IMR-90 (cell line): ENCODE measurements at regions not wholly inside any gene's neighbourhood (a gene's known extent, or its start where the extent isn't known, plus 50 kb on each side); places are given as distances from the start of the nearest gene placed in this dataset.

ENCODE experiments used
- ATAC-seq: fragments of 200-7000 bp; cut with Tn5 transposase; 2 replicates; pipeline ENCODE4 v1.9.1; 2020; ENCODE audit warnings: low read depth, mild to moderate bottlenecking, moderate library complexity
- BruUV-seq: library from RNA; stranded (reverse); fragments of 400-500 nt; replicated peaks from 2 replicates; lab custom pipeline; 2021; lab: Mats Ljungman, UMichigan
- CTCF ChIA-PET: fragments of 300-600 bp; formaldehyde crosslinking; extraction: SDS; loops from one replicate; lab custom pipeline; 2021; ENCODE audit warnings: antibody characterized with exemption; lab: Yijun Ruan, JAX
- POLR2A ChIA-PET: fragments of 300-600 bp; sonication (Branson Sonifier 250); formaldehyde crosslinking; loops from one replicate; lab custom pipeline; 2022; ENCODE audit warnings: antibody characterized with exemption; ENCODE audit not compliant: unreplicated experiment; lab: Charles Lee
- DNase-seq: peaks from one replicate; pipeline ENCODE4 v3.0.0; 2013
- H2AFZ ChIP-seq: replicated peaks from 2 replicates; pipeline ENCODE3; 2013; ENCODE audit warnings: low read length, mild to moderate bottlenecking; ENCODE audit not compliant: poor library complexity
- H2AK5ac ChIP-seq: 2 replicates; pipeline ENCODE4 v1.6.1; 2013; ENCODE audit warnings: low read depth, low read length, inconsistent platforms
- H2AK9ac ChIP-seq: replicated peaks from 2 replicates; pipeline ENCODE3; 2013; ENCODE audit warnings: mild to moderate bottlenecking, low read depth, low read length, moderate library complexity; ENCODE audit not compliant: poor library complexity
- H2BK120ac ChIP-seq: 2 replicates; pipeline ENCODE4 v1.6.1; 2013; ENCODE audit warnings: low read depth, low read length, inconsistent platforms
- H2BK15ac ChIP-seq: 3 replicates; pipeline ENCODE4 v1.6.1; 2013; ENCODE audit warnings: low read depth, low read length, inconsistent platforms
- H2BK20ac ChIP-seq: 2 replicates; pipeline ENCODE4 v1.6.1; 2013; ENCODE audit warnings: low read depth, mild to moderate bottlenecking, inconsistent platforms, low read length, moderate library complexity
- H2BK5ac ChIP-seq: 2 replicates; pipeline ENCODE4 v1.6.1; 2013; ENCODE audit warnings: mild to moderate bottlenecking, low read depth, low read length, inconsistent platforms; ENCODE audit not compliant: poor library complexity, severe bottlenecking
- H3K14ac ChIP-seq: replicated peaks from 2 replicates; pipeline ENCODE4 v1.6.1; 2013; ENCODE audit warnings: low read depth, low read length, inconsistent platforms
- H3K18ac ChIP-seq: 2 replicates; pipeline ENCODE4 v1.6.1; 2013; ENCODE audit warnings: low read depth, low read length, control low read depth
- H3K23ac ChIP-seq: 2 replicates; pipeline ENCODE4 v1.6.1; 2013; ENCODE audit warnings: low read depth, low read length, inconsistent platforms
- H3K27ac ChIP-seq: 2 replicates; pipeline ENCODE4 v1.5.1; 2013; ENCODE audit warnings: mild to moderate bottlenecking, control low read depth, low read length; ENCODE audit not compliant: insufficient read depth
- H3K27me3 ChIP-seq: 2 replicates; pipeline ENCODE4 v1.6.1; 2013; ENCODE audit warnings: low read length; ENCODE audit not compliant: control insufficient read depth, insufficient read depth
- H3K36me3 ChIP-seq: 2 replicates; pipeline ENCODE4 v1.6.1; 2013; ENCODE audit warnings: low read length, mixed read lengths; ENCODE audit not compliant: control insufficient read depth, insufficient read depth
- H3K4ac ChIP-seq: 2 replicates; pipeline ENCODE4 v1.6.1; 2013; ENCODE audit warnings: low read depth, low read length, inconsistent platforms
- H3K4me1 ChIP-seq: 2 replicates; pipeline ENCODE4 v1.6.1; 2013; ENCODE audit warnings: low read length, mixed read lengths; ENCODE audit not compliant: control insufficient read depth, insufficient read depth
- H3K4me2 ChIP-seq: 2 replicates; pipeline ENCODE4 v1.6.1; 2013; ENCODE audit warnings: low read depth, mild to moderate bottlenecking, control low read depth, low read length, moderate library complexity
- H3K4me3 ChIP-seq: 2 replicates; pipeline ENCODE4 v1.5.1; 2013; ENCODE audit warnings: low read depth, mild to moderate bottlenecking, control low read depth, low read length, moderate library complexity; ENCODE audit not compliant: insufficient read depth
- H3K56ac ChIP-seq: 2 replicates; pipeline ENCODE4 v1.6.1; 2013; ENCODE audit warnings: low read length, inconsistent platforms; ENCODE audit not compliant: insufficient read depth; ENCODE audit errors: extremely low read depth
- H3K79me1 ChIP-seq, 2 experiments: 2 replicates each; pipeline ENCODE4 v1.6.1; 2013; ENCODE audit warnings: low read length in 2 of 2, inconsistent platforms in 1 of 2, low read depth in 1 of 2
- H3K9ac ChIP-seq: 2 replicates; pipeline ENCODE4 v1.6.1; 2013; ENCODE audit warnings: low read depth, low read length, control low read depth
- H3K9me1 ChIP-seq: 2 replicates; pipeline ENCODE4 v1.6.1; 2013; ENCODE audit warnings: low read length, inconsistent platforms; ENCODE audit not compliant: insufficient read depth
- H3K9me3 ChIP-seq: 2 replicates; pipeline ENCODE4 v1.6.1; 2013; ENCODE audit warnings: low read length; ENCODE audit not compliant: control insufficient read depth, insufficient read depth
- H4K20me1 ChIP-seq: 2 replicates; pipeline ENCODE4 v1.6.1; 2013; ENCODE audit warnings: low read length, inconsistent platforms; ENCODE audit not compliant: insufficient read depth
- H4K5ac ChIP-seq: 2 replicates; pipeline ENCODE4 v1.6.1; 2013; ENCODE audit warnings: mild to moderate bottlenecking, low read depth, low read length, control low read depth
- H4K8ac ChIP-seq, 2 experiments: 2 replicates each; pipeline ENCODE4 v1.6.1; 2013; ENCODE audit warnings: low read depth in 2 of 2, low read length in 2 of 2, control low read depth in 1 of 2, inconsistent platforms in 1 of 2
- H4K91ac ChIP-seq: 2 replicates; pipeline ENCODE4 v1.6.1; 2013; ENCODE audit warnings: low read depth, low read length, inconsistent platforms; ENCODE audit not compliant: insufficient read depth
- BHLHE40 ChIP-seq: fragments of 150-350 bp; IDR thresholded peaks from 2 replicates; pipeline ENCODE4 v1.6.1; 2016; ENCODE audit warnings: mild to moderate bottlenecking, low read depth, low read length
- NFE2L2 ChIP-seq: fragments of 150-350 bp; IDR thresholded peaks from 2 replicates; pipeline ENCODE4 v1.6.1; 2016; ENCODE audit warnings: low read depth, mild to moderate bottlenecking, low read length
- RAD21 ChIP-seq: IDR thresholded peaks from 2 replicates; pipeline ENCODE4 v1.6.1; 2012; ENCODE audit warnings: low read length, improper control_type of control experiment
- RCOR1 ChIP-seq: IDR thresholded peaks from 2 replicates; pipeline ENCODE4 v1.6.1; 2012; ENCODE audit warnings: mild to moderate bottlenecking, low read length, improper control_type of control experiment; ENCODE audit not compliant: insufficient replicate concordance
- SMC3 ChIP-seq: fragments of 150-350 bp; IDR thresholded peaks from 2 replicates; pipeline ENCODE4 v1.6.1; 2016; ENCODE audit warnings: low read depth, mild to moderate bottlenecking, antibody characterized with exemption, low read length, moderate library complexity
- WGBS, 2 experiments: methylation state at CpG; one replicate each; pipeline versions ENCODE4 v1.1.5 to v1.1.7; 2013; ENCODE audit warnings: missing lambda C conversion rate in 2 of 2; ENCODE audit not compliant: insufficient read length in 1 of 2; ENCODE audit errors: extremely low coverage in 2 of 2; 5-methylcytosine and 5-hydroxymethylcytosine counted together
- dilution Hi-C: fragments of 300-500 bp; cut with HindIII; formaldehyde crosslinking; loops from one replicate; pipeline ENCODE4 v1.14.3; 2018; ENCODE audit warnings: low sequenced_read_pairs; ENCODE audit not compliant: unreplicated experiment
- in situ Hi-C: fragments of 300-500 bp; cut with MboI; formaldehyde crosslinking; loops from 3 replicates; pipeline ENCODE4 v1.14.3; 2019; ENCODE audit warnings: low sequenced_read_pairs, inconsistent platforms, mixed read lengths
- intact Hi-C: fragments of 100-400 bp; cut with micrococcal nuclease; formaldehyde crosslinking; loops from 2 replicates; pipeline ENCODE4 v1.10.0; 2022
- TF ChIP-seq, protein P1 (sequence below): fragments of 150-350 bp; IDR thresholded peaks from 2 replicates; pipeline ENCODE4 v1.6.1; 2017; ENCODE audit warnings: mild to moderate bottlenecking, antibody characterized with exemption, low read length, low read depth

GRCh38 chr5:87539839-87540238, 127.1 kb upstream of the CCNH start:
- no peak overlapping the region for H2AK9ac ChIP-seq
- no peak overlapping the region for H2AK5ac ChIP-seq
- H3K36me3 ChIP-seq: no peaks in the 10 kb centered on the region
- H3K56ac ChIP-seq: no peak overlapping the region; the same call in 1 of the 2 replicates
- no peak overlapping the region for H3K27ac ChIP-seq
- no peak overlapping the region for H3K4ac ChIP-seq
- ATAC-seq (no peak), DNase-seq (no peak)
- ChIA-PET POLR2A (no interaction called here), CTCF (no interaction called here)
- no peaks in the 10 kb centered on the region for H3K4me1 ChIP-seq
- H3K27me3 ChIP-seq: no peaks in the 10 kb centered on the region
- no peak overlapping the region for H3K4me2 ChIP-seq
- no peak for TF ChIP-seq NFE2L2
- TF ChIP-seq RAD21: no peak
- TF ChIP-seq, protein P1, sequence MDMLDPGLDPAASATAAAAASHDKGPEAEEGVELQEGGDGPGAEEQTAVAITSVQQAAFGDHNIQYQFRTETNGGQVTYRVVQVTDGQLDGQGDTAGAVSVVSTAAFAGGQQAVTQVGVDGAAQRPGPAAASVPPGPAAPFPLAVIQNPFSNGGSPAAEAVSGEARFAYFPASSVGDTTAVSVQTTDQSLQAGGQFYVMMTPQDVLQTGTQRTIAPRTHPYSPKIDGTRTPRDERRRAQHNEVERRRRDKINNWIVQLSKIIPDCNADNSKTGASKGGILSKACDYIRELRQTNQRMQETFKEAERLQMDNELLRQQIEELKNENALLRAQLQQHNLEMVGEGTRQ: no peak
- TF ChIP-seq RCOR1: no peak
- TF ChIP-seq SMC3: no peak
- no peak for TF ChIP-seq BHLHE40
- no peaks in the 10 kb centered on the region for H3K9me3 ChIP-seq
- H3K4me3 ChIP-seq: no peak overlapping the region
- intact Hi-C loops (no loop called here), in situ Hi-C loops (no loop called here), dilution Hi-C loops (no loop called here)
- no peak overlapping the region for H4K5ac ChIP-seq
- no TSS peak for BruUV-seq
- H4K20me1 ChIP-seq: no peaks in the 10 kb centered on the region
- no peak overlapping the region for H3K18ac ChIP-seq
- H4K91ac ChIP-seq: no peak overlapping the region
- no peak overlapping the region for H2BK120ac ChIP-seq
- no peak overlapping the region for H3K14ac ChIP-seq
- H2BK20ac ChIP-seq: no peak overlapping the region
- H2BK5ac ChIP-seq: no peak overlapping the region
- WGBS, 2 experiments: no CpG with 5 or more reads among the region's 1 CpG
- no peak overlapping the region for H3K9ac ChIP-seq
- H2BK15ac ChIP-seq: no peak overlapping the region
- no peak overlapping the region for H3K23ac ChIP-seq
- H4K8ac ChIP-seq: no peak overlapping the region
- H3K79me1 ChIP-seq: no peaks in the 10 kb centered on the region
- no peaks in the 10 kb centered on the region for H3K9me1 ChIP-seq
- no peak overlapping the region for H2AFZ ChIP-seq
